ENCODE measurements at regions not wholly inside any gene's neighbourhood (a gene's known extent, or its start where the extent isn't known, plus 50 kb on each side); places are given as distances from the start of the nearest gene placed in this dataset.

DNA sequence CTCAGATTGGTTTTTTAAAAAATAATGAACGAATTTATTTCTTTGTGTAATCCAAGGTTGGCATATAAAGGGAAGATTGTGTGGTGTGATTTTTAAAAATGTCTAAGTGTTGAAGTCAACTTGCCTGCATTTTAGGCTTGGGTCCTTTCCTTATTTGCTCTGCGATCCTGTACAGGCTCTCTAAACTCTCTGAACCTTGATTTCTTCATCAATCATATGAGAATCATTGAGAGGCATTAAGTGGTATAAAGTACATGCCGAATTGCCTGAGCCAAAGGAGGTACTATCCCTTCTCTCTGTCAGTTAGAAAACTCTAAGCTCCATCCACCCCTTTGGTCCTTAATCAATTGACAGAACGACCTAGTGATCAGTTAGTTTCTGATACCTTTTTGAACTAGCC, 440.4 kb upstream of the MEX3C start:
- Mint-ChIP-seq H3K4me1 (ENCODE audit: unreplicated experiment) (no peaks in the 10 kb centered on the region), H3K36me3 (ENCODE audit: low read depth, unreplicated experiment) (no peaks in the 10 kb centered on the region), H3K27me3 (ENCODE audit: unreplicated experiment) (no peaks in the 10 kb centered on the region), H3K9me3 (ENCODE audit: unreplicated experiment) (peaks cover 4% of the 10 kb centered on the region), H3K27ac (ENCODE audit: unreplicated experiment) (no peak overlapping the region), H3K4me3 (ENCODE audit: unreplicated experiment) (no peak overlapping the region)
- no peak for DNase-seq (ENCODE audit: low spot score)
- TF ChIP-seq, protein P1, sequence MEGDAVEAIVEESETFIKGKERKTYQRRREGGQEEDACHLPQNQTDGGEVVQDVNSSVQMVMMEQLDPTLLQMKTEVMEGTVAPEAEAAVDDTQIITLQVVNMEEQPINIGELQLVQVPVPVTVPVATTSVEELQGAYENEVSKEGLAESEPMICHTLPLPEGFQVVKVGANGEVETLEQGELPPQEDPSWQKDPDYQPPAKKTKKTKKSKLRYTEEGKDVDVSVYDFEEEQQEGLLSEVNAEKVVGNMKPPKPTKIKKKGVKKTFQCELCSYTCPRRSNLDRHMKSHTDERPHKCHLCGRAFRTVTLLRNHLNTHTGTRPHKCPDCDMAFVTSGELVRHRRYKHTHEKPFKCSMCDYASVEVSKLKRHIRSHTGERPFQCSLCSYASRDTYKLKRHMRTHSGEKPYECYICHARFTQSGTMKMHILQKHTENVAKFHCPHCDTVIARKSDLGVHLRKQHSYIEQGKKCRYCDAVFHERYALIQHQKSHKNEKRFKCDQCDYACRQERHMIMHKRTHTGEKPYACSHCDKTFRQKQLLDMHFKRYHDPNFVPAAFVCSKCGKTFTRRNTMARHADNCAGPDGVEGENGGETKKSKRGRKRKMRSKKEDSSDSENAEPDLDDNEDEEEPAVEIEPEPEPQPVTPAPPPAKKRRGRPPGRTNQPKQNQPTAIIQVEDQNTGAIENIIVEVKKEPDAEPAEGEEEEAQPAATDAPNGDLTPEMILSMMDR (IDR thresholded peaks at IDR 0.05; ENCODE audit: unreplicated experiment) = no peak

DNA sequence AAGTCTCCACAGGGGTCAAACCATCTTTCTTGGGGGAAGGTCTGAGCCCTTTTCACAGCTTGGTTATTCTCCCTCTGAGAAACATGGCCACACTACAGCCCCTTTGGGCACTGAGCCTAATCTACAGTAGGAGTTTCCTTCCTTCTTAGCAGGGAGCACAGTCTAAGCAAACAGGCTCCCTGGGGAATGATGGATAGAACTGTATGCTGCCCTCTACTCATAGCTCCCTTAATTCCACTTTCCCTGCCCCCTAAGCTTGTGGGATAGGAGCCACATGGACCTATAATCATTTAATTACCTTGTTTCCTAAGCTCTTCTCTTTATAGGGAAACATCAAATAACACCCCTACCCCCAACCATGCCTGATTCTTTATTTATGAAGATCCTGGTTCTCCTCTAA, 442.1 kb upstream of the MEX3C start:
- H3K4me1 Mint-ChIP-seq (ENCODE audit: unreplicated experiment) = peaks cover 7% of the 10 kb centered on the region
- no peak for DNase-seq (ENCODE audit: low spot score)
- H3K9me3 Mint-ChIP-seq (ENCODE audit: unreplicated experiment) = peaks cover 8% of the 10 kb centered on the region
- no peaks in the 10 kb centered on the region for H3K36me3 Mint-ChIP-seq (ENCODE audit: low read depth, unreplicated experiment)
- no peak overlapping the region for H3K4me3 Mint-ChIP-seq (ENCODE audit: unreplicated experiment)
- H3K27me3 Mint-ChIP-seq (ENCODE audit: unreplicated experiment) = no peaks in the 10 kb centered on the region
- no peak overlapping the region for H3K27ac Mint-ChIP-seq (ENCODE audit: unreplicated experiment)
- TF ChIP-seq, protein P1 (IDR thresholded peaks at IDR 0.05; ENCODE audit: unreplicated experiment) = no peak

DNA sequence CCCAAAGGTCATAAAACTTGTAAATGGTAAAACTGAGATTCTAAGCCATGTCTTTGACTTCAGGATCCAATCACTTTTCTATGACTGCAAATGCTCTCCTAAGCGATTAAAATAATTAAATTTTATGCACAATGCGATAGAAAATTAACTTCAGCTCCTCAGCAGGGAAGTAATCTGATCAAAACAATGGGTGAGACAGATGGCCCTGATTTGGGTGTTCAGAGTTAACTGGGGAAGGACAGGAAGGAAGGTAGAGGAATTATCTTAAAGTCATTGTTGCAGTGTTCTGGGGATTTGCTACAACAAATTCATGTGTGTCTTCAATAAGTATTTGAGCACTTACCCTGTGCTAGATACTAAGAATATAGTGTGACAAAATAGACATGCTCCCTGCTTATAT, 446.0 kb upstream of the MEX3C start:
- H3K4me1 Mint-ChIP-seq (ENCODE audit: unreplicated experiment) = peaks cover 7% of the 10 kb centered on the region
- DNase-seq (ENCODE audit: low spot score) = no peak
- peaks cover 8% of the 10 kb centered on the region for H3K9me3 Mint-ChIP-seq (ENCODE audit: unreplicated experiment)

DNA sequence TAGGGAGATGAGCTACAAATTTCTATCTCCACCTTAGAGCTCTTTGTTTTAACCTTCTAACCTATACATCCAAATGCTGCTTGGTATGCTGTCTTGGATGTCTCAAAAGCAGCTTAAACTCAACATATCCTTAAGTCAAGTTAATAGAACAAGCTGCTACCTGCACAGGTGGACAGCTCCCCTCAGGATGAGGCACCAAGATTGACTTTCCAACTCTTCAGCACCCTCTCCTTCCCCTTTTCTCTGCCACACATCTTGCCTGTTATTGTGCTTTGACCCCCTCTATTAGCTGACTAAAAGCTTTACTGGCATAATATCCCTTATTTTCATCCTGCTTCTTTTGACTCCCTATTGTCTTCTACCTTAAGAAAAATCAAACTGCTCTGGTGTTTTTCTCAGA, 448.1 kb upstream of the MEX3C start:
- H3K36me3 Mint-ChIP-seq (ENCODE audit: low read depth, unreplicated experiment) = no peaks in the 10 kb centered on the region
- no peaks in the 10 kb centered on the region for H3K27me3 Mint-ChIP-seq (ENCODE audit: unreplicated experiment)
- H3K27ac Mint-ChIP-seq (ENCODE audit: unreplicated experiment) = no peak overlapping the region
- TF ChIP-seq, protein P1 (IDR thresholded peaks at IDR 0.05; ENCODE audit: unreplicated experiment) = no peak
- peaks cover 7% of the 10 kb centered on the region for H3K4me1 Mint-ChIP-seq (ENCODE audit: unreplicated experiment)
- peaks cover 4% of the 10 kb centered on the region for H3K9me3 Mint-ChIP-seq (ENCODE audit: unreplicated experiment)
- no peak overlapping the region for H3K4me3 Mint-ChIP-seq (ENCODE audit: unreplicated experiment)
- DNase-seq (ENCODE audit: low spot score) = no peak

More for the DNA sequence above, 446.0 kb upstream of the MEX3C start:
- no peak overlapping the region for H3K4me3 Mint-ChIP-seq (ENCODE audit: unreplicated experiment)
- no peaks in the 10 kb centered on the region for H3K36me3 Mint-ChIP-seq (ENCODE audit: low read depth, unreplicated experiment)
- TF ChIP-seq, protein P1 (IDR thresholded peaks at IDR 0.05; ENCODE audit: unreplicated experiment) = no peak
- no peak overlapping the region for H3K27ac Mint-ChIP-seq (ENCODE audit: unreplicated experiment)
- no peaks in the 10 kb centered on the region for H3K27me3 Mint-ChIP-seq (ENCODE audit: unreplicated experiment)

DNA sequence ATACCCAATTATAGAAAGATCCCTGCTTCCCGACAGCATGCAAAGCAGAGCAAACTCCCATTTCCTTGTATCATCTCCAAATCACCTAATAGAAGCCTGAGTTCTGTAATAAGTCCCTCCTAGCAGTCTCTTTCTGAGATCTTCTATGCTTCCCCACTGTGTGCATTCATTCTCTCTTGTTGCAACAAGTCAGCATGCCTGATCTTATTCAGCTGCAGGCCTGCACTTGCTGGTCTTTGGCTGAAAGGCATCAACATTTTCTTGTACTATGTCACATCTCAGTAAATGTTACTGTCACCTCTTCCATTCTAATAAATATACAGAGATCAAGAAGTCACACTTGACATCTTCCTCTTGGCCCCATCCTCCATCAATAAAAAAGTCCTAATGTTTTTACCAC, 449.9 kb upstream of the MEX3C start:
- Mint-ChIP-seq H3K27me3 (ENCODE audit: unreplicated experiment) (no peaks in the 10 kb centered on the region), H3K9me3 (ENCODE audit: unreplicated experiment) (peaks cover 4% of the 10 kb centered on the region), H3K4me3 (ENCODE audit: unreplicated experiment) (no peak overlapping the region), H3K27ac (ENCODE audit: unreplicated experiment) (no peak overlapping the region), H3K36me3 (ENCODE audit: low read depth, unreplicated experiment) (no peaks in the 10 kb centered on the region), H3K4me1 (ENCODE audit: unreplicated experiment) (peaks cover 7% of the 10 kb centered on the region)
- no peak for DNase-seq (ENCODE audit: low spot score)
- TF ChIP-seq, protein P1 (IDR thresholded peaks at IDR 0.05; ENCODE audit: unreplicated experiment) = no peak

All from endothelial cell (in vitro differentiated cells).